T-helper 2 cell treated with Interferon-gamma antibody and Interleukin-4, amounts not matched to agents 5 μg/mL and 100 μg/mL, for 36 hours (primary cell): ENCODE measurements at regions not wholly inside any gene's neighbourhood (a gene's known extent, or its start where the extent isn't known, plus 50 kb on each side); places are given as distances from the start of the nearest gene placed in this dataset.

Source experiments
- DNase-seq: peaks from one replicate; pipeline ENCODE4 v3.0.0; 2021; ENCODE audit warnings: low spot score
- H3K27ac Mint-ChIP-seq: one replicate; pipeline ENCODE4 v1.8.0; 2021; ENCODE audit warnings: mild to moderate bottlenecking, mixed read lengths
- H3K27me3 Mint-ChIP-seq: one replicate; pipeline ENCODE4 v1.8.0; 2021; ENCODE audit warnings: low read depth, mixed read lengths
- H3K36me3 Mint-ChIP-seq: one replicate; pipeline ENCODE4 v1.8.0; 2021; ENCODE audit warnings: low read depth, mixed read lengths
- H3K4me1 Mint-ChIP-seq: one replicate; pipeline ENCODE4 v1.8.0; 2021; ENCODE audit warnings: low read depth, mixed read lengths
- H3K4me3 Mint-ChIP-seq: one replicate; pipeline ENCODE4 v1.8.0; 2022; ENCODE audit warnings: mild to moderate bottlenecking, moderate library complexity, mixed read lengths
- H3K9me3 Mint-ChIP-seq: one replicate; pipeline ENCODE4 v1.8.0; 2021; ENCODE audit warnings: mixed read lengths

DNA sequence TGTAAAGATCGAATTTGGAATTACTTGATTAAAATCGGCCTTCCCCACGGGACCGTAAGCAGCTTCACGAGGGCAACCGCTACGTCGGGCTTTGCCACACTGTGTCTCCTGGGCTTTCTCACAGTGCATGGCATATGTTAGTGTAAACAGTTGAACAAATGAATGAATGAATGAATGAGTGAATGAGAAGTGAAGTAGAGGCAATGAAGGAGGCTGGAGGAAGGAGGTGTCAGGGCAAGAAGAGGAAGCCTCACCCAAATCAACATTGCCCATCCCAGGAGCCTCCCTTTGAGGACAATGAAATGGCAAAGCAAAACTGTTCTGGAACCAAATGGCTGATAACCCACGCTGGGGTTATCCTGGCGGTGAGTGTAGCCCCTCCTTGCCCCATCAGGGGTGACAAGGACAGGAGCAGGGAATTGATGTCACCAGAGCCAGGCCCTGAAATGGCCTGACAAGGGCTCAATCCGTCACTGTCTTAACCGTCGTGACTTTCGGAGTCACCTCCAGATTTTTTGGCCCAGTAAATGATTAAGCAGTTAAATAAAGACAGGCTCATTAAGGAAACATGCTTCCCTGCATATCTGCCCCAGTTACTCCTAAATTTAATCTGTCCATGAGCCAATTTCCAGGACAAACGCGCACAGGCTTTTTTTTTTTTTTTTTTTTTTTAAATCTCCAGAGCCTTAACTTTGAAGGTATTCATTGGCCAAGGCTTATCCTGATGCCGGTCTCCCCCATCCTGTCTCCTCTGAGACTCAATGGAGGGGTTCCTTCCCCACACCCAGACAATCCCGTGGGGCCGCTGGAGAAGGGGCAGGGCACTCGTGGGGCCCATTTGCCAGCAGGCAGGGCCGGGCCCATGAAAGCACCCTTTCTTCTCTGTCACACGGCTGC lies 88.4 kb upstream of the BOD1 start:
- H3K4me3 Mint-ChIP-seq: no peak overlapping the region
- H3K27ac Mint-ChIP-seq: no peak overlapping the region
- no peaks in the 10 kb centered on the region for H3K9me3 Mint-ChIP-seq
- H3K36me3 Mint-ChIP-seq: no peaks in the 10 kb centered on the region
- no peaks in the 10 kb centered on the region for H3K4me1 Mint-ChIP-seq
- DNase-seq: no peak
- no peaks in the 10 kb centered on the region for H3K27me3 Mint-ChIP-seq

DNA sequence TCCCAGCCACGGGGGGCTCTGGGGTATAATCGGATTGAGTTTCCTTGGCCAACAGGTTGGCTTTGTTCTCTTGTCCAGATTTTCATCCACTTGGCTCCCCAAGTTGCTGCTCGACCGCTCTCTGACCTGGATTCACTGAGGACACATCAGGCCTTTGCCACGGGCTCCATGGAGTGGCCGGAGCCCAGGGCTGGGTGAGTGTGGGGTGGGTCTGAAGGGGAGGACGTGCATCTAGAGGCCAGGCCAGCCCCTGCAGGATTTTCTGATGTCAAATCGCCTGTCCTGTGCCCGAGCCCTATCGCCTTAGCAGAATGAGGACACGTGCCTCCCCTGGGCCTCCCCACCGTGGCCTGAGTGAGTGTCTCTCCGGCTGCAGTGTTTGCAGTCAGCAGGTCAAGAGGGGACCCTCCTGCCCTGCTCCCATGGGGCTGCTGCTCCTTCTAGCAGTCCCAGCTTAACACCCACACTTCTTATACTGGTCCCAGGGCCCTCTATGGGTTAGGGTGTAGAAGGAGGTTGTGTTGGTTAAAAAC lies 89.1 kb upstream of the BOD1 start:
- Mint-ChIP-seq H3K27ac (no peak overlapping the region), H3K4me3 (no peak overlapping the region), H3K36me3 (no peaks in the 10 kb centered on the region), H3K27me3 (no peaks in the 10 kb centered on the region), H3K9me3 (no peaks in the 10 kb centered on the region), H3K4me1 (no peaks in the 10 kb centered on the region)
- DNase-seq: no peak

DNA sequence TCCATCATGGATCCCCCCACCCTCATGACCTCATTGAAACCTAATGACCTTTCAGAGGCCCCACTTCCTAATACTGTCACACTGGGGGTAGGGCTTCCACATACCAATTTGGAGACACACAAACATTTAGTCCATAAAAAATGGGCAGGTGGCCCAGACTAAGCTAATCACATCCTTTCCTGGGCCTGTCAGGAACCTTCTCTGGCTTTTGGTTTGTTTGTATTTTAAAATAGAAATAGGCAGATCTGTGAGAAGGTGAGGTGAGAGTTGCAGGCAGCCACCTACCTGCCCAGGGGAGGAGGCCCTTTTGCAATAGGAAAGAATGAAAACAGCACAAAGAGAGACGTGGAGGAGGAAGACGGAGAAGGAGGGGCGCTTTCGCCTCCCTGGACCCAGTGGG lies 90.2 kb upstream of the BOD1 start:
- Mint-ChIP-seq H3K9me3 (no peaks in the 10 kb centered on the region), H3K27me3 (no peaks in the 10 kb centered on the region), H3K4me3 (no peak overlapping the region), H3K4me1 (no peaks in the 10 kb centered on the region), H3K36me3 (no peaks in the 10 kb centered on the region), H3K27ac (no peak overlapping the region)
- DNase-seq: no peak

DNA sequence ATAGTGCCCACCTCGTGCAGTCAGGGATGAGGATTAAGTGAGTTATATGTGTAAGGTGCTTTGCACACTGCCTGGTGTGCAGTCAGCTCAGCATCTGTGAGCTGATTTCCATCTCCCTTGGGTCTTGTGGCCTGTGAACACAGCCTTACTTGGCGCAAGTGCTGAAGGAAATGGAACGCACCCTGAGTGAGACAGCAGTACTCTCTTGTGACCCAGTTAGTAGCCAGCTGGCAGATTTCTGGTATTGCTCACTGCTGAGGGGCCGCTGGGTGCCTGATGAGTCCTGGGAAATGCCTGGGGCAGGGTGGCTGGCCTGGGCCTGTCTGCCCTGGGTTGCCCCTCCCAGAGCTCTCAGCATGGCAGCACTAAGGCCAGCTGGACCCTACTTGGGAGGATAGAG lies 90.9 kb upstream of the BOD1 start:
- Mint-ChIP-seq H3K27me3 (no peaks in the 10 kb centered on the region), H3K9me3 (no peaks in the 10 kb centered on the region), H3K27ac (no peak overlapping the region), H3K4me3 (no peak overlapping the region), H3K4me1 (no peaks in the 10 kb centered on the region), H3K36me3 (no peaks in the 10 kb centered on the region)
- DNase-seq: no peak

DNA sequence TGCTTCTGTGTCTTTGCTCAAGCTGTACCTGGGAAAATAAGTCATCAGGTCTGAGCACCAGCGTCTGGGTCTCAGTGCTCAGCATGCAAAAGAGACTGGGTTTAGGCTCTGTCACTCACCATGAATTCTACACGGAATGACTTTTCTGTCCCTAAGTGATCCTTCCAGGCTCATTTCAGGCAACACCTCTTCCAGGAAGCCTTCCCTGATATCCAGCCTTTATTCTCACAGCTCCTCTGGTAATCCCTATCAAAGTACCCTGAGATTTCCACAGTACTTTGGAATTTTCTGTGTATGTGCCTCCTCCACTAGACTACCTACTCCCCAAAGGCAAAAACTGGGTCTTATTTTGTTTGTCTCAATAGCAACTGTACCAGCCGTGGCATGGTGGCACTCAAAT lies 92.7 kb upstream of the BOD1 start:
- no peaks in the 10 kb centered on the region for H3K27me3 Mint-ChIP-seq
- DNase-seq: no peak
- H3K4me1 Mint-ChIP-seq: no peaks in the 10 kb centered on the region
- H3K36me3 Mint-ChIP-seq: no peaks in the 10 kb centered on the region
- no peaks in the 10 kb centered on the region for H3K9me3 Mint-ChIP-seq
- H3K27ac Mint-ChIP-seq: no peak overlapping the region
- no peak overlapping the region for H3K4me3 Mint-ChIP-seq

DNA sequence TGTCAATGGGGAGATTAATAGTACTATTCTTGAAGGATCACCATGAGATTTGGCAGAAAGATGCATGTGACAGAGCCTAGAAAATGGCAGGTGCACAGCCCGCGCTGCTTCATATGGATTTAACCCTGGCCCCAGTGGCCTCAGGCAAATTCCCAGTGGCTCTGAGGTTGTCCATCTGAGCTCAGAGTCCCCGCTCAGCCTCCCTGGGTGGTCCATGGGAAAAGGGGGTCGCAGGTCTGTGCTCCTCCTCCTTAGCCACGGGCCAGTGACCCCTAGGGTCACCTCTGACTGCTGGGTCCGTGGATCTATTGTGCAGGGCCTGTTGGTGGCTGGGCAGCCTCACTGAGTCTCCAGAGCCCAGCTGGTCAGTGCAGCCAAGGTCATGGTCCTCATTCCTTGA lies 93.3 kb upstream of the BOD1 start:
- no peak for DNase-seq
- Mint-ChIP-seq H3K36me3 (no peaks in the 10 kb centered on the region), H3K4me1 (no peaks in the 10 kb centered on the region), H3K9me3 (no peaks in the 10 kb centered on the region), H3K27me3 (no peaks in the 10 kb centered on the region), H3K4me3 (no peak overlapping the region), H3K27ac (no peak overlapping the region)

DNA sequence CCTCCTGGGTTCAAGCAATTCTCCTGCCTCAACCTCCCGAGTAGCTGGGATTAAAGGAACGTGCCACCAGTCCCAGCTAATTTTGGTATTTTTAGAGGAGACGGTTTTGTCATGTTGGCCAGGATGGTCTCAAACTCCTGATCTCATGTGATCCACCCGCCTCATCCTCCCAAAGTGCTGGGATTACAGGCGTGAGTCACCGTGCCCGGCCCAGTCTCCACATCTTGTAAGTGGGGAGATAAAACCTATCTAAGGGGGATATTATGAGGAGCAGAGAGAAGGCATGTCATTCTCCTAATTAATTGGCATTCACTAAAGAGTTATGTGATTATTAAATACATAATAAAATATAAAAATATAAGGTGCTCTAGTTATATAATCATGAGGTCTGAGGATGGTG lies 94.1 kb upstream of the BOD1 start:
- H3K36me3 Mint-ChIP-seq: no peaks in the 10 kb centered on the region
- DNase-seq: no peak
- no peak overlapping the region for H3K4me3 Mint-ChIP-seq
- no peak overlapping the region for H3K27ac Mint-ChIP-seq
- H3K4me1 Mint-ChIP-seq: no peaks in the 10 kb centered on the region
- H3K27me3 Mint-ChIP-seq: no peaks in the 10 kb centered on the region
- H3K9me3 Mint-ChIP-seq: no peaks in the 10 kb centered on the region

DNA sequence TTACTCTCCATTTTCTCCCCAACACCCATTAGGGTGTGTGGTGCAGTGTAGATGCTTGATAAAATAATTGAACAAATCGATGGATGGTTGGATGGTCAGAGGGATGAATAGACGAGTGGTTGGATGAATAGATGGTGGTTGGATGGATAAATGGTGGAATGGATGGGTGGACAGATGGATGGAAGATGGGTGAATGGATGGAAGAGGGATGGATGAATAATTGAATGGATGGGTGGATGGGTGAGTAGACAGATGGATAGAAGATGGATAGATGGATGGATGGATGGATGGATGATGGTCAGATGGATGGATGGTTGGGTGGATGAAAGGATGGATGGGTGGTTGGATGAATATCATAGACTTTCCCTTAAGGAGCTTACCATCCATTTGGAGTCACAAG lies 95.0 kb upstream of the BOD1 start:
- no peak overlapping the region for H3K4me3 Mint-ChIP-seq
- H3K27me3 Mint-ChIP-seq: no peaks in the 10 kb centered on the region
- H3K4me1 Mint-ChIP-seq: no peaks in the 10 kb centered on the region
- H3K36me3 Mint-ChIP-seq: no peaks in the 10 kb centered on the region
- no peak overlapping the region for H3K27ac Mint-ChIP-seq
- no peak for DNase-seq
- no peaks in the 10 kb centered on the region for H3K9me3 Mint-ChIP-seq

DNA sequence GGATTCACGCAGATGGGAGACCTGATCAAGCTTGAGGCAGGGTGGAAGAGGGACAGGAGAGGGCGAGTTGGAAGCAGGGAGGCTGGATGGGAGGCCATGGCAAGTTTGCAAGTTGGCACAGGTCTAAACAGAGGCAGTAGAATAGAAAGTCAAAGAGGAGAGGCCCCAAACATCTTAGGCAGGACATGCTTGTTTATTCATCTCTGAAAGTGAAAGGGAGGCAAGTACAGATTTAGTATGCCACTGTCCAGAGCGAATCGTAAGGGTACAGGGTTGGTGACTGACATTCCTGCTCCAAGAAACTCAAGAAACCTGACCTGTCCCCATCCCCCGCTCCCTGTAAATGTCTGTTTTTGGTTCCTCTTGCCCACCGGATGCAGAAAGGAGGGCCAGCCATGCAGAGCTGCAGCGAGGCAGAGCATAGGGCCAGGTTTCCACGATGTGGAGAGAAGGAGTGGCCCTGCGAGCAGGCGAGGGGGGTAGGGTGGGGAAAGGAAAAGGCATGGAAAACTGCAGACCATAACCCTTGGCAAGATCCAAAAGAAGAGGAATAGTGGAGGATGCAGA lies 96.2 kb upstream of the BOD1 start:
- no peaks in the 10 kb centered on the region for H3K27me3 Mint-ChIP-seq
- no peak overlapping the region for H3K4me3 Mint-ChIP-seq
- DNase-seq: no peak
- no peaks in the 10 kb centered on the region for H3K4me1 Mint-ChIP-seq
- no peak overlapping the region for H3K27ac Mint-ChIP-seq
- H3K36me3 Mint-ChIP-seq: no peaks in the 10 kb centered on the region
- H3K9me3 Mint-ChIP-seq: no peaks in the 10 kb centered on the region

DNA sequence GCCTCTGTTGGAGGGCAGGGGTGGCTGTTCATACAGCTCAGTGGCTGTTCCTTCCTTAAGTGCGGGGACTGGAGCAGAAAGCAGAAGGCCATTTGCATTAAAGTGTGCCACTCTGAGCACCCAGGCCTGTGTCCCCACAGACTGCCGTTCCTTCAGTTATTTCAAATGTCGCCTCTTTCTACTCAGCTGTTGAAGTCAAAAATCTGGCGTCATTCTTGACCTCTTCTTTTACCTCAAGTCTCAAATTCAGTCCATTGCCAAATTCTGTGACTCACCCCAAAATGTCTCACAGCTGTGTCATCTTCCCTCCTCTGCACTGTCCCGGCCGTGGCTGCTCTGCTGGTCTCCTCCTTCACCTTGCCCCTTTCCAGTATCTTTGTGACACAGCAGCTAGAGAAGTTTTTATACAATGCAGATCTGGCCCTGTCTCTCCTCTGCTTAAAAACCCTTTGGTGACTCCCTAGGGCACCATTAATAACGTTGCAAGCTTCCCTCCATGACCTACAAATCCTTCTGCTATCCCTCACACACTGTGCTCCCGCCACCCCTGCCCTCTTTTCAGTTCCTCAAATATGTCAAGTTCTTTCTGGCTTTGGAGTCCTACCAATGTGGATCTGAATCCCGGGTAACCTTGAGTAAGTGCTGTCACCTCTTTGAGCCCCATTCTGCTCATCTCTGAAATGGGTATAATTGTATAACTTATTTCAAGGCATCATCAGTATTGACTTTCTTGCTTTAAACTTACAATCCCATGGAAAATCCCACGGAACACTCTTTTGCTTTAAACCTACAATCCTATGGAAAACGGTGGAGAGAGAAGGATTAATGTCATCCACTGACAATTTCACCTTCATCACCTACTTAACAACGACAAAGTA lies 98.3 kb upstream of the BOD1 start:
- H3K27me3 Mint-ChIP-seq: no peaks in the 10 kb centered on the region
- no peak for DNase-seq
- no peak overlapping the region for H3K27ac Mint-ChIP-seq
- no peaks in the 10 kb centered on the region for H3K9me3 Mint-ChIP-seq
- no peak overlapping the region for H3K4me3 Mint-ChIP-seq
- H3K36me3 Mint-ChIP-seq: no peaks in the 10 kb centered on the region
- no peaks in the 10 kb centered on the region for H3K4me1 Mint-ChIP-seq

DNA sequence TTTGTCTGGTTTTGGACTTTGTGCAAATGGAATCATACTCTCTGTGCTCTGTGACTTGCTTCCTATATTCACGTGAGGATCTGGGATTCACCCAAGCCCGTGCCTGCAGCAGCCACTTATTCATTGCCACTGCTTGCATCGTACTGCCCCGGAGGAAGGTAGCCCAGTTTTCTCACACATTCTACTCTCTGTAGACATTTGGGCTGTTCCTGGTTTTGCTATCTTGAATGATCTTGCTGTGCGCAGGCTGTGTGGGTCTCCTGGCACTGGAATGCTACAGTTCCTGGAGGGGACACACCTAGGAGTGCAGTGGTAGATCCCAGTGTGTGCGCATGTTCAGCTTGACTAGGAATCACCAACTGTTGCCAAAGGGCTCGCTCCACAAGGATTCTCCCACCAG lies 99.2 kb upstream of the BOD1 start:
- Mint-ChIP-seq H3K36me3 (no peaks in the 10 kb centered on the region), H3K4me3 (no peak overlapping the region), H3K9me3 (no peaks in the 10 kb centered on the region), H3K4me1 (no peaks in the 10 kb centered on the region), H3K27me3 (no peaks in the 10 kb centered on the region), H3K27ac (no peak overlapping the region)
- no peak for DNase-seq

DNA sequence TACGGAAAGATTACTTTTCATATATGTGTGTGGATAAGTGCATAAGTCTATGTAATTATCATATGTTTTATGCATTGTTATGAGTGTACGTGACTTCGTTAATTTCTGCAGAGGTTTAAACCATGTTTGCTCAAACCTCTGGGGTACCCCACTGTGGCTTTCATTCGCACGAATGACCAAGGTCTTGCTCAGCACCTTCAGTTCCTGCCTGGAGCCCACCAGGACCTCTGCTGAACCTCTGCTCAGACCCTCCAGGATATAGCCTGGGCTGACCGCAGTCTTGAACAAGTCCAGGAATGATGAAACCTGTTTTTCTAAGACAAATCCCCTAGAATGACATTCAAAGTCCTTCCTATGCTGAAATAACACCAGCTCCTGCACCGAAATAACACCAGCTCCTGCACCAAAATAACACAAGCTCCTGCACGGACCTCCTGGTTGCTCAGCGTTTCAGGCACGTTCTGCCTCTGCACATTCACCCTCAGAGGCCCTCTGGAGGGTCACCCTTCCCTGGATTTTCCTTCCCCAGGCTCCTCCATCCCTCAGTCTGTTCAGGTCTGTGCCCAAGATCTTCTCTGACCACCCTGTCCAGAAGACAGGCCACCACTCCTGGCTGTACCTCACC lies 99.7 kb upstream of the BOD1 start:
- DNase-seq: no peak
- H3K27me3 Mint-ChIP-seq: no peaks in the 10 kb centered on the region
- no peak overlapping the region for H3K27ac Mint-ChIP-seq
- no peaks in the 10 kb centered on the region for H3K36me3 Mint-ChIP-seq
- H3K4me1 Mint-ChIP-seq: no peaks in the 10 kb centered on the region
- H3K9me3 Mint-ChIP-seq: no peaks in the 10 kb centered on the region
- H3K4me3 Mint-ChIP-seq: no peak overlapping the region

DNA sequence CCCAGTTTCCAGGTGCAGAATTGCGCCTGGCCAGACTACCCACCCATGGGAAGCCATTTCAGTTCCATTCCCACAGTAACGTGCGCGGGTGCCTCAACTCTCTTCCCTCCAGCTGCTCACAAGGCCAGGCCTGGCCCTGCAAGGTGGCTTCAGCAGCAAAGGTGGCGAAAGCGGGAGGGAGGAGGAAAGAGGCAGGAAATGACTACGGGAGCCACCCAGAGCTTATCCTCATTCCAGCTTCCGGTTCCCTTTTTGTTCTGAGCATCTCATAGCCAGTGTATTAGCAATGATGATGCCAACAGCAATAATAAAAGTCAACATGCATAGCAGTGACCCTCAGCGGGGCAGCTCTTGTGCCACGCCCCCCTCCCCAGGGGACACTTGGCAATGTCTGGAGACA lies 101.5 kb upstream of the BOD1 start:
- Mint-ChIP-seq H3K36me3 (no peaks in the 10 kb centered on the region), H3K27me3 (no peaks in the 10 kb centered on the region), H3K27ac (no peak overlapping the region), H3K9me3 (no peaks in the 10 kb centered on the region), H3K4me3 (no peak overlapping the region), H3K4me1 (no peaks in the 10 kb centered on the region)
- no peak for DNase-seq

DNA sequence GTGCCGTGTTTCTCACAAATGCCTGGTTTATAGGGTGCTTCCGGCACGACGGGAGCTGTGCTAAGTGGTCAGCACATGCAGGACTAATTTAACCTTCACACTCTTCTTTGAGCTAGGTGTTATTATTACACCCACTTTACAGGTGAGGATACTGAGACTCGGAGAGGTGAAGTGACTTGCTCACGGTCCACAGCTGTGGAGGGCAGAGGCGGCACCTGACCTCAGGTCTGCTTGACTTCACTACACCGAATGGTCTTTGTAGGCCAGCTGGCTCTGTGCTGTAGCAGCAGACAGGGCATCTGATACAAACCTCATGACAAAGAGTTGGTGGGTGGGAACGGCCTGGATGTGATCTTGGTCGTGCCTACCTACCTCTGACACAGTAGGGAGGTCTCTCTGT lies 102.0 kb upstream of the BOD1 start:
- no peaks in the 10 kb centered on the region for H3K27me3 Mint-ChIP-seq
- H3K4me1 Mint-ChIP-seq: no peaks in the 10 kb centered on the region
- no peak overlapping the region for H3K27ac Mint-ChIP-seq
- no peak for DNase-seq
- H3K9me3 Mint-ChIP-seq: no peaks in the 10 kb centered on the region
- no peaks in the 10 kb centered on the region for H3K36me3 Mint-ChIP-seq
- H3K4me3 Mint-ChIP-seq: no peak overlapping the region
